GM12891 (cell line): ENCODE measurements at regions not wholly inside any gene's neighbourhood (a gene's known extent, or its start where the extent isn't known, plus 50 kb on each side); places are given as distances from the start of the nearest gene placed in this dataset.

Experiments used
- POLR2A ChIP-seq: IDR thresholded peaks from 2 replicates; pipeline ENCODE4 v1.6.1; 2011; ENCODE audit warnings: low read depth, low read length, control low read depth
- POLR2AphosphoS5 ChIP-seq: IDR thresholded peaks from 2 replicates; pipeline ENCODE4 v1.6.1; 2011; ENCODE audit warnings: low read depth, low read length, control low read depth
- POU2F2 ChIP-seq: IDR thresholded peaks from 2 replicates; pipeline ENCODE4 v1.6.1; 2011; ENCODE audit warnings: low read depth, mild to moderate bottlenecking, control low read depth, low read length, moderate library complexity
- SPI1 ChIP-seq: IDR thresholded peaks from 2 replicates; pipeline ENCODE4 v1.6.1; 2011; ENCODE audit warnings: low read depth, low read length, control low read depth
- TAF1 ChIP-seq: IDR thresholded peaks from 2 replicates; pipeline ENCODE4 v1.6.1; 2011; ENCODE audit warnings: low read depth, low read length, control low read depth

- no peak for TF ChIP-seq POLR2A
- TF ChIP-seq POLR2AphosphoS5 = no peak
- TF ChIP-seq TAF1 = no peak
- no peak for TF ChIP-seq POU2F2
- no peak for TF ChIP-seq SPI1
These were observed 146.7 kb upstream of the TSC22D2 start for GRCh38 chr3:150261418-150261817.
